ENCODE measurements at regions not wholly inside any gene's neighbourhood (a gene's known extent, or its start where the extent isn't known, plus 50 kb on each side); places are given as distances from the start of the nearest gene placed in this dataset.

- TF ChIP-seq, protein P1, sequence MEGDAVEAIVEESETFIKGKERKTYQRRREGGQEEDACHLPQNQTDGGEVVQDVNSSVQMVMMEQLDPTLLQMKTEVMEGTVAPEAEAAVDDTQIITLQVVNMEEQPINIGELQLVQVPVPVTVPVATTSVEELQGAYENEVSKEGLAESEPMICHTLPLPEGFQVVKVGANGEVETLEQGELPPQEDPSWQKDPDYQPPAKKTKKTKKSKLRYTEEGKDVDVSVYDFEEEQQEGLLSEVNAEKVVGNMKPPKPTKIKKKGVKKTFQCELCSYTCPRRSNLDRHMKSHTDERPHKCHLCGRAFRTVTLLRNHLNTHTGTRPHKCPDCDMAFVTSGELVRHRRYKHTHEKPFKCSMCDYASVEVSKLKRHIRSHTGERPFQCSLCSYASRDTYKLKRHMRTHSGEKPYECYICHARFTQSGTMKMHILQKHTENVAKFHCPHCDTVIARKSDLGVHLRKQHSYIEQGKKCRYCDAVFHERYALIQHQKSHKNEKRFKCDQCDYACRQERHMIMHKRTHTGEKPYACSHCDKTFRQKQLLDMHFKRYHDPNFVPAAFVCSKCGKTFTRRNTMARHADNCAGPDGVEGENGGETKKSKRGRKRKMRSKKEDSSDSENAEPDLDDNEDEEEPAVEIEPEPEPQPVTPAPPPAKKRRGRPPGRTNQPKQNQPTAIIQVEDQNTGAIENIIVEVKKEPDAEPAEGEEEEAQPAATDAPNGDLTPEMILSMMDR (IDR thresholded peaks at IDR 0.05) = no peak
- TF ChIP-seq POLR2AphosphoS5 (IDR thresholded peaks at IDR 0.05; ENCODE audit: low read depth, low read length) = no peak
- no peak for TF ChIP-seq SIN3A (IDR thresholded peaks at IDR 0.05; ENCODE audit: borderline replicate concordance, insufficient read depth, low read depth, low read length)
- no peak for TF ChIP-seq TCF7L2 (IDR thresholded peaks at IDR 0.05; ENCODE audit: low read depth, low read length)
Measured at GRCh38 chr13:68375004-68375403, 1144.9 kb upstream of the PCDH9 start.
